NCI-H1105 treated with DMSO at 0.1 percent for 48 hours (cell line): ENCODE measurements at regions not wholly inside any gene's neighbourhood (a gene's known extent, or its start where the extent isn't known, plus 50 kb on each side); places are given as distances from the start of the nearest gene placed in this dataset.

ENCODE experiments used
- DNase-seq: peaks from one replicate; lab custom pipeline; 2025; lab: John Stamatoyannopoulos, UW

DNA sequence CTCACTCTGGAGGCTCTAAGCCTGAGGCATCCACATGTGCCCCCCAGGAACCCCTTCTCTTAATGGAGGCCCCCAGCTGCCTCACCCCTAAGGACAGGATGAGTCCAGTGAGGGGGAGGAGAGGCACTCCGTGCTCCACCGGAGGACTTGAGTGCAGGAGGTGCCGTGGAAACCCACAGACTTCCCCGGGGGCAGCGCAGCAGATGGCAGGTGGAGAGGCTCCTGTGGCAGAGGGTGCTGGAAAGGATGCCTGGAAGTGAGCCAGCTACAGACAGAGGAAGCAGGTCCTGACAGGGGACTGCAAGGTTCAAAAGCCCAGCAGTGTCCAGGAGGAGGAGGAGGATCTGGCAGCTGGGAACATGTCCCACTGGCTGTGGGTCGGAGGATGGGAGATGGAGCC is 1384.0 kb downstream of the TBC1D22A start:
- DNase-seq: peak; percentile 77

DNA sequence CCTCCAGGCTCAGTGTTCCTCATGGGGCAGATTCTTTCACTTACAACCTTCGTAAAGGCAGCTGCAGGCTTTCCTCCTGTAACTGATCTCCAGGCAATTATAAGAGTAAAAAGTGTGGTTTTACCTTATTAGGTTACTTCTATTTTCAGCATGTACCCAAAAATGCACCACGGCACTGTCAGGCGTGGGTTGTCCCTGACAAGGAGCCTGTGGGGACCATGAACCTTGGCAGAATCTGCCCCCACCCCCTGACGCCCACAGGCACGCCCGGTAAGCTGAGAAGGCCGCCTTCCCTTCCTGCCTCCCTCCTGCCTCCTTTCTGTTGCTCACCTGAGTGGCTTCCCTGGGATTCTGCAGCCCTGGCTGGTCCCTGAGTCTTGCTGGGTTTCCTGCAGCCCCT is 1383.3 kb downstream of the TBC1D22A start:
- DNase-seq: no peak

DNA sequence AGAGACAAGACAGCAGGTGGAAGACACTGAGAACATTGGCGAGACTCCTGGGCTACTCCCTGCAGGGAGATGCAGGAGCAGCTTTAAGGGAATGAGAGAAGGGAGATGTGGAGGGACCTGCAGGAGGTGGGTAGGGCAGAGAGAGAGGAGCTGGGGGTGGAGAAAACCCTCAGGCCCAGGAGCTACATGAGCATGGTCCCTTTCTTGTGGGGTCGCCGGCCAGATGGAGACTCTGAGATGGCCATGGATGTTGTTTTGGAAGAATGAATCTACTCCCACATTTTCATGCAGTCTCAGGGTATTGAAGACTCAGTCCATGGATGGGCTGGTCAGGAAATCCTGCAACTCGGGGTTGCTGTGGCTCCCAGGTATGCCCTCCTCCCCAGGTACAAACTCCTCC is 1381.9 kb downstream of the TBC1D22A start:
- no peak for DNase-seq

DNA sequence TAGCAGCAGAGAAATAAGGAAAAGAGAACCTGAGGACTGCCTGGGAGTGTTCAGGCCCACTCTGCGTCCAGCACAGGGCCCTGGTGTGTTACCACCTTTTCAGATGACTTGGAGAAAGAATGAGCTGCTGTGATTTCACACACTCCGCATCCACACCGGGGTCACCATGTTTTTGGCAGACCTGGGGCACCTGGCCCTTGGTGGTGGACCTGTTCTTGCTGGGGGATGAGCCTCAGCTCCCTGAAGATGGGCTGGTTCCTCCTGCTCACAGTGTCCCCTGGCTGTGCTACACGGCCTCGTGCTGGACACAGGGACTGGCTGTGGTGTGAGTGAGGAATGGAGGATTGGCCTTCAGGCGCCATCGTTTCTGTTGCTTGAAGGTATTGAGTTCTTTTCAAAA is 1381.4 kb downstream of the TBC1D22A start:
- DNase-seq: no peak

DNA sequence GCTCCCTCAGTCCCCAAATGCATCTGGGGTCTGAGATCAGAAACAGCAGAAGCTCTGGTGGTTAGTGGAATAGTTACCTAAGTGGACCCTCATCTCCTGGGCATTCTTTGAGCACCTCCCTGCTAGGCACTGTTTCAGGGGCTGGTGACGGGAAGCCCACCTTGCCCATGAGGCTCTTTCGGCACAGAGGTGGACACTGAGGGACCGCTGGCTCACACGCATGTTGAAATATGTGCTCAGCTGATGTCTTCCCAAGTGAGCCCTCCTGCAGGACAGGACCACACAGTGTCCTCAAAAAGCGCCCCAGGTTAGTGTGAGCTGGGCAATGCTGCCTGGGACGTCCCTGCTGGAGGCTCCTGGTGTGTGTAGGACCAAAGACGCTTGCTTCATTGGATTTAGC is 1379.9 kb downstream of the TBC1D22A start:
- DNase-seq: no peak

DNA sequence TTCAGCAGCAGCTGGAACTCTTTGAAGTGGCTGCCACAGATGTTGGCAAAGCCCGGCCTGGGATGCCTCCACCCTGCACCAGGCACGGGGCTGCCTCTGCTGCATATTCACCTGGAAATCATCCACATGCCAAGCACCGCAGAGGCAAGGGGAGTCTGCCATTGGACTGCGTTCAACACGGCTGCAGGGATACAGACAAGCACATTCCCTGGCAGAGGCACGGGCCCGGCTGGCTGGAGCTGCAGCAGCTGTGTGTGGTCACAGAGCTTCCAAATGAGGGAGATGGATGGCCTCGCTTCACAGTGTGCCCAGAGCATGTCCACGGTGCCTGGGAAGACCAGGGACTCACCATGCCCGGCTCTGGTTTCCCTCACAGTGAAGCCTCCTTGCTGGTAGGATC is 1378.9 kb downstream of the TBC1D22A start:
- peak; percentile 58 for DNase-seq

DNA sequence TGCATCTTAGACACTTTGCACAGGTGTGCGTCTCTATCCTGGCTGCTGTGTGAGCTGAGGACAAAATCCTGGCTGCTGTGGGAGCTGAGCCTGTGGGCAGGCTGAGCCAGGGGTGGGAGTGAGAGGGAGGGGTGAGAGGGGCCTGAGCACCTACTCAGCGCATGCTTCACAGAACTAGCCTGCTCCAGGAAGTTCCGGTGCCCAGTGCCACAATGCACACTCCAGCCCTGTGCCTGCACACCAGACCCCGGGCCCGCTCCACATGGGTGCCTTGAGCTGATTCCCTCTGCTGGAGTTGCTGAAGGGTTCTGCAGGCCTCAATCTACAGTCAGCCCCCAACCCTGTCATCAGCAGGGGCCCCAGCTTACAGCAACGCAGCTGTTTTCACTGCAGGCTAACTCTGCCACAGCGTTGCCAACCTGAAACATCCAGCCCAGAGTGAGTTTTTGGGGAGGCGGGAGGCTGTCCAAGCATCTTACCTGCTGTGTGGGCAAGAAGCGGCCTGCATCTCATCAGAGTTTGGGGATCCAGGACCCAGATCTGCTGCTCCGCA is 1377.9 kb downstream of the TBC1D22A start:
- no peak for DNase-seq

DNA sequence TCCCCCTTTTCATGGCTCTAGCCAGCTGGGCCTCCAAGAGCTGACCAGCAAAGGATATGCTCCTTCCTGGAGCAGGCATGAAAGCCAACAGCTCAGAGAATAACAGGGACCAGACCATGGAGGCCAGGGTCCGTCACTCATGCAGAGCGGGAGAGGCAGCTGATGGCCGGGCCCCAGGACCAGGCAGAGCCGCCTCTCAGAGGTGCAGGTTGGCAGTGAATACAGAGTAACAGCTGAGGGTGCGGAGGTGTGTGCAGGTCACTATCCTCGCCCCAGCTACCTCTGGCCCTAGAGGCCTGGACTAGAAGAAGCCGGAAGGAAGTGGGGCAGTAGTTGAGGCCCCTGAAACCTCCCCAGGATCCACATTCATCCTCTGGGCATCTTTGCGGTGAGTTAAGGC is 1377.3 kb downstream of the TBC1D22A start:
- no peak for DNase-seq

DNA sequence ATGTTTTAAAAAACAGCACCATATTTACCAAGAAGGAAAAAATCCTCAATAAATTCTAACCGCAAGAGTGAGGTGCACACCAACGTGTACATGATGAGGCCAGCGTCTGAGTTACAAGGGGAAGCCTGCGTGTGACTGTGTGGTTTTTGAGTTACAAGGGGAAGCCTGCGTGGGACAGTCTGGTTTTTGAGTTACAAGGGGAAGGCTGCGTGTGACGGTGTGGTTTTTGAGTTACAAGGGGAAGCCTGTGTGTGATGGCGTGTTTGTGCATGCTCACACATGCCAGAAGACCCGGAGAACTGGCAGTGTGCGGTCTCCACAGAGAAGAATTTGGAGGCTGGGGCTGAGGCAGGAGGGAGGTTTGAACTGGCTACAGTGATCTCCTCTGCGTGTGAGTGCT is 1376.4 kb downstream of the TBC1D22A start:
- DNase-seq: no peak

DNA sequence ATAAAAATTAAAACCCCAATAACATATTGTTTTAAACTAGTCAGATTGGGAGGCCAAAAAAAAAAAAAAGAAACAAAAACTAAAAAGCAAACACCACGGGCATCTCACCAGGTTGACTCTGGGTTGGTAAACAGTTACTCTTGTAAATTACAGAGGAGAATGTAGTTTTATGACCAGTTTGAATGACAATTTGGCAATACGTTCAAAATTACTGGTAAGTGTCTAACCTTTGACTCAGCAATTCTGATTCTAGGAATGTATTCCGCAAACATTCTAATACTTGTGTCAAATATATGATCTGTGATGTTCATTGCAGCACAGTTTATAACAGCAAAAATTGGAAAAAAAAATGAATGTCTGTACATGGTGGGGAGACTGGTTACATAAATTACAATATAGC is 1376.0 kb downstream of the TBC1D22A start:
- no peak for DNase-seq

DNA sequence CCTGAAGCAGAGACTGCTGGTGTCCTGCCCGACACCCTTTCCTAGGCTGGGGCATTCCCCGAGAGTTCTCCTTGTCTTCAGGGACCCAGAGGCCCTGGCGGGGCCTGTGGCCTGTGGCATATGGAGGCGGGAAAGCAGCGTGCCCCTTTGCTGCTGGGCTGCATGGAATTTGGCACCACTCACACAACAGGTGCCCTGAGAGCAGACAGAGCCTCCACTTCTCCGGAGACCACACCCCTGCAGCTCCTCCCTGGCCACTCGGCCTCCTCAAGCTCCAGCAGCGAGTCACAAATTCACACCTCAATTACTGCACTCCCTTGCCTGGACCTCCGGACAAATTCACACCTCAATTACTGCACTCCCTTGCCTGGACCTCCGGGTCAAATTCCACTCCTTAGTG is 1375.2 kb downstream of the TBC1D22A start:
- no peak for DNase-seq

DNA sequence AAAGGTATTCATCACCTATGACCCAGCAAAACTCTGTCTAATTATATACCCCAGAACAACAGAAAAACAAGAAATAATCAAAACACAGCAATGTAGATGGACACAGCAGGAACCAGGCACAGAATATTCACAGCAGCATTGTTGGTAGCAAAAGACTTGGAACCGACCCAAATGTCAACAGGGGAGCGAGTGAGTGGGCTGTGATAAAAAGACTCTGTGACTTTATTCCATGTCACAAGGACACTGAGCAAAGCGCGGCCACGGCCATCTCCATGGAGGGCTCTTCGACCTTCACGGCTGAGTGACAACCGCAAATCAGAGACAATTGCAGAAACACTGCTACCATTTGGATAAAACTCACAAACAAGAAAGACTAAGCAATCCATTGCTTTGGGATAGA is 1373.1 kb downstream of the TBC1D22A start:
- no peak for DNase-seq

DNA sequence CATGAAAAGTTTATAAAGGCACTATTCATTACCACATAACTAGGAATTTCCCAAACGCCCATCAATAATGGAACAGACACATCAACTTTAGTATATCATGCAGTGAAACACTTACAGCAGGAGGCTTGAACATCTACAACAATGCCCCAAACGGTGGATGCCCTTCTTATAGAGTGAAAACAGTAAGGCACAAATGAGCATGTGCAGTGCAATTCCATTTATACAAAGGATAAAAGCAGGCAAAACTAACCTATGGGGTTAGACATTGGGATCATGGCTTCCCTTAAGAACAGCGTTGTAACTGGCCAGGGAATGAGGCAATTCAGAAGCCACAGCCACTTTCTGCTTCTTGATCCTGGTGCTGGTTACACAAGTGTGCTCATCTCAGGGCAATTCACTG is 1363.0 kb downstream of the TBC1D22A start:
- no peak for DNase-seq

DNA sequence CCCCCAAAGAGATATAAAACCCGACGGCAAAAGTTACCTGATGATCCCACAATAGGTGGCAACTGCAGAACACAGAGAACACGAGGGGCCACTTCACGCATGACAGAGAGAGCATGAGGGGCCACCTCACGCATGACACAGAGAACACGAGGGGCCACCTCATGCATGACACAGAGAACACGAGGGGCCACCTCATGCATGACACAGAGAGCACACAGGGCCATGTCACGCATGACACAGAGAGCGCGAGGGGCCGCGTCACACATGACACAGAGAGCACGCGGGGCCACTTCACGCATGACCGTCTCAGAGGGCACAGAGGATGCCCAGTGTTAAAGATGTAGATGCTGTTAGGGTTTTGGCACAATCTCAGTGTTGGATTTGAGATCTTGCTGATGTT is 1359.5 kb downstream of the TBC1D22A start:
- DNase-seq: no peak

DNA sequence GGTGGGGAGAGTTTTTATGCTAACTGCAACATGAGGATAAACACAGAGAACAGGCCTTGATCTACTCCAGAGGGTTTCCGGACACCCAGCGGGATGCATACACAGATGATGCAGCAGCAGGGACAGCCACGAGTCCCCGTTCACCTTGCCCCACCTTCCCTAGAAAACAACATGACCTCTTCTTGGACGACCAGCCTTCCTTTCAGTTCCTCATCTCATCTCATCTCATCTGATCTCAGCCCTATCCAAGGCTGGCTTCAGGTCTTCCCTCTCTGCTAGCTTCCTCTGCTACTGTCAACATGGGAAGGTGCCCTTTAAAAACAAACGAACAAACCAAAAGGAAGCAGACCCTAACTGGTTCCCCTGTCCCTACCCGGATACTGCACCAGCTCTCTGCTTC is 1356.2 kb downstream of the TBC1D22A start:
- DNase-seq: no peak

DNA sequence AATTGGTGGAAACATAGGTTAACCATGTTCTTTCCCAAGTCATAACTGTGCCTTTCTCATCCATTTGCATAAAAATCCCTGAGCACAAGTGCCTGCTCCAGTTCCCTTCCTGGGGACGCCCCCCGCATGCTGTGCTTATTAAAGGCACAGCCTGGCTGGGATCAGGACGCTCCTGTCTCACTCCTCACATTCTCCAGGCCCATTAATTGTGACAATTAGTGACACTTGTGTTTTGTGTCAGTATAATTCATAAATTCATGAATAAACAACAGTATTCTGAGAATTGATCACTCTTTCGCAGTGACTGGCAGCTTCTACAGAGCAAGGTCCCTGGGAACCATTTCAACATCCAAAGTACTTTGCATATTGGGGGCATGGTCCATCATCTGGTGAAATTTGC is 1354.4 kb downstream of the TBC1D22A start:
- no peak for DNase-seq

DNA sequence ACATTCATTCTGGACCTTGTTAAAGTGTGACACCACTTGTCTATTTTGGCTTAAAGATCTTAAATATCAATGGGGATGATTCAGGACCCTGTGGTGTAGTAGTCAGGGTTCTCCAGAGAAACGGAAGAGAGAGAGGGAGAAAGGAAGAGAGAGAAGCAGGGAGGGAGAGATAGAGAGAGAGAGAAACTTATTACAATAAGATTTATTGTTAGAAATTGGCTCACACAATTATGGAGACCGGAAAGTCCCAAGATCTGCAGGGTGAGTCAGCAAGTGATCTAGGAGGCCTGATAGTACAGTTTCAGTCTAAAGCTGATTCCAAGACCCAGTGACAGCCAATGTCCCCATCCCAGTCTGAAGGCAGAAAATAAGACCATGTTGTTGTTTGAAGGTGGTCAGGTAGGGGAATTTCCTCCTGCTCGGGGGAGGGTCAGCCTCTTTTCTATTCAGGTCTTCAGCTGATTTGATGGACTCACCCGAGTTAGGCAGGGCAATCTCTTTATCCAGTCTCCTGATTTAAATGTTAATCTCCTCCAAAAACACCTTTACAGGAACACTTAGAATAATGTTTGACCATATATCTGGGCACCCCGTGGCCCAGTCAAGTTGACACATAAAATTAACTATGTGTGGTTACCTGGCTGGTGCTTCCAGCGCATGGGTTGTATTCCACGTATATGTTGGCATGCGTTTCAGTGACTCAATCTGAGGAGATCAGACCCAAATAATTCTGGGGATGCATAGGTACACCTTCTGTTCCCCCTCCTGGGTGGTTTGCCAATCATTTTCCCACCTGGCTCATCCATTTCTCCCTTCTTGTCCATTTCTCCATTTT is 1350.5 kb downstream of the TBC1D22A start:
- no peak for DNase-seq

DNA sequence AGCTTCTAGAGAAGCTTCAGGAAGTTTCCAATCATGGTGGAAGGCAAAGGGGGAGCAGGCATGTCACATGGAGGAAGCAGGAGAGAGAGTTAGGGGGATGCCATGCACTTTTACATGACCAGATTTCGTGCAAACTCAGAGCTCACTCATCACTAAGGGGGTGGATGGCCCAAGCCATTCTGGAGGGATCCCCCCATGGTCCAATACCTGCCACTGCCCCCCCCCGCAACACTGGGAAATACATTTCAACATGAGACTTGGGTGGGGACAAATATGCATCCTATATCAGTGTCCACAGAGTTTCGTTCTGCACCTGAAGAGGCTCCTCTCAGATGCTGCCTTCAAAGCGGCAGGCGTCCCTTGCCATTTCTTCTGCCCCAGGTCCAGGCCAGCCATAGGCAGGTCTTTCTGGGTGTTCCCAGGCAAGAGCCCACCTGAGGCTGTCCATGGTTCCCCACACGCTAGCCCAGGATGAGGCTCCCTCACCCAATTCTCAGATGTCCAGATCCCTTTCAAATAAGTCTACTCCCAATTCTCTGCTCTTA is 1344.3 kb downstream of the TBC1D22A start:
- DNase-seq: no peak

DNA sequence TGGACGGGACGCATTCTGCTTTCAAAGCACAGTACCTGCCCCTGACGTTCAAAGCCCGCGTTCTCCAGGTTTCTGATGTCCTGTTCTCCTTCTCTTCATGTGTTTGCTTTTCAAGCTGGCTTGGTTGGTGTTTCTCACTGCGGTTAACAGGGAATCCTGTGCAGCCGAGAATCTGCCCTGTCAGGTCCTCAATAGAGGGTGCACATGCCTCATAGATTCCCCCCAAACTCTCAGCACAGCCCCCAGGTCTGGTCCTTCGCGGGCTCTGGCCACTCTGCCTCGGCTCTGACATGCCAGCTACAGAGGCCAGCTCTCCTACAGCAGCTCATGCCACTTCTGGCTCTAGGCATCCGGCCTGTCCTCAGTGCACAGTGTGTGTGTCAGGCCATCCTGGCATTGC is 1343.8 kb downstream of the TBC1D22A start:
- DNase-seq: no peak

DNA sequence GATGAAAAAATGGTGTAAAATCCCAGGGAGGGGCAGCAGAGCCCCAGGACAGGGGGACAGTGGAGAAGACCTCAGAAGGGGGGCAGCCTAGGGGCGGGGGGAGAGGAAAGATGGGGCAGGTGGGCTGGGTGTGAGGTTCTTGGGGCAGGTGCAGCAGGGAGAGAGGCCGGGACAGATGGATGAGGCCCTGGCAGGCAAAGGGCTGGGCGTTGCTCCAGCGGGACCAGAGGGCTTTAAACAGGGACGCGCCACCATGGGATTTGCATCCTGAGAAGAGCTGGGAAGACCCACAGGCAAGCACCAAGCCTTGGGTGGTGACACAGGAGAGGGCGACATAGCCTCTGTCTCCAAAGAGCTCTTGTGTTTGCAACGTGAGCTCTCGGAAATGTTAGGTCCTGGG is 1342.8 kb downstream of the TBC1D22A start:
- no peak for DNase-seq

DNA sequence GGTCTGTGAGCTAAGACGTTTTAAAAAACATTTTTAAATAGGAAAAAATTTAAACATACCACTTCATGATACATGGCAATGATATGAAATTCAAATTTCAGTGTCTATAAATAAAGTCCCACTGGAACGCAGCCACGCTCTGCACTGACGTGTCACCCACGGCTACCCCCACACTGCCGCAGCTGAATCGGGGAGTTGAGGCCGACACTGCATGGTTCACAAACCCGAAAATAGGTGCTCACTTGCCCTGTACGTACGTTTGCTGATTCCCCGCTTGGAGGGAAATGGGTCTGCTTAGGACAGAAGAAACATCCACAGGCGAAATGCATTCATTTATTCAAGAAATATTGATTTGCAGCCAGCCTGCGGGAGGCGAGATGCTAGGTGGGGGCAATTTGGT is 1342.3 kb downstream of the TBC1D22A start:
- DNase-seq: no peak

DNA sequence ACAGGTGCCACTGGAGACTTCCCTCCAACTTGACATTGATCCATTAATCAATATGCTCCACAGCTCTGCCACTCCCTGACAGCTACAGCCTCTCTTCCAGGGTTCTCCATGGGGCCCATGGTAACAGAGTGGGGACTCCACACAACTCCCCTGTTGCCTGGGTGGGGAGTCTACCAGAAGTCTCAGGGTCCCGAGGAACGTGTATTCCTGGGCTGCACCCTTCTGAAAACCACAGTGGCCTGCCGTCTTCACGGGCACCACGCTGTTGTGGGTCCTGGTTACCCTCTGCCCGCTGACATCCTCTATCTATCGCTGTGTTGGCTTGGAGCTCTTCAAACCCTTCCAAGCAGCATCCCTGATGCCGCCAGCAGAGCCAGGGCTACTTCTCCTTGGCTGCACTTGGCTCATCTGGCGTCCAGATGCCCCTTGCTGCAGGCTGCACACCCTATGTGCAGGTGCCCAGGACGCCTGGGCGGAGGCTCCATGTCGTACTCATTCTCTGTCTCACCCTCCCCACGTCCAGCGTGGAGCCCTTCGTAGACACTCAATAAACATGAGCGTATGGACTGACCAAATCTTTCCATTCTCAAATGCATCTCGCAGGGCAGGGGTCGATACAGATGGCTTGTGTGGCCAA is 1341.8 kb downstream of the TBC1D22A start:
- DNase-seq: no peak
